ENCODE measurements at regions not wholly inside any gene's neighbourhood (a gene's known extent, or its start where the extent isn't known, plus 50 kb on each side); places are given as distances from the start of the nearest gene placed in this dataset.

GRCh38 chr6:167676000-167676665 lies 150.6 kb upstream of the AFDN start:
- no peak overlapping the region for H3K4me3 ChIP-seq (ENCODE audit: low read depth, low read length)
- H3K27ac ChIP-seq (ENCODE audit: extremely low read depth, low read depth, low read length): no peak overlapping the region
- H3K9me3 ChIP-seq (ENCODE audit: control insufficient read depth, insufficient read depth, low read depth, low read length): no peaks in the 10 kb centered on the region
- POLR2A ChIA-PET: no interaction called here
- H3K36me3 ChIP-seq (ENCODE audit: control insufficient read depth in 2 of 2, insufficient read depth in 1 of 2, low read length in 2 of 2): no peaks in the 10 kb centered on the region
- 0 out of 2 replicates have a peak, but pooled peaks cover 3% of the 10 kb centered on the region for H3K4me1 ChIP-seq (ENCODE audit: control insufficient read depth, insufficient read depth, low read length)
- no peak for TF ChIP-seq HOXA7 (CRISPR knock-in tag; IDR thresholded peaks at IDR 0.05; ENCODE audit: borderline replicate concordance)
- no peak for TF ChIP-seq ZNF274 (IDR thresholded peaks at IDR 0.05; ENCODE audit: low read length)
- TF ChIP-seq ZNF274 (tag by site-specific recombination; IDR thresholded peaks at IDR 0.05; ENCODE audit: borderline replicate concordance): no peak
- TF ChIP-seq GFI1B (tag by site-specific recombination; IDR thresholded peaks at IDR 0.05): no peak
- CTCF ChIA-PET: no interaction called here

GRCh38 chr6:167676666-167677421 lies 149.9 kb upstream of the AFDN start:
- 0 out of 2 replicates have a peak, but pooled peaks cover 3% of the 10 kb centered on the region for H3K4me1 ChIP-seq (ENCODE audit: control insufficient read depth, insufficient read depth, low read length)
- CTCF ChIA-PET: interaction anchor here (0.7 kb wide), 2 partner anchors 14 to 30 kb away, joined by 3 to 5 read pairs; no protein-coding TSS in a partner anchor
- H3K4me3 ChIP-seq (ENCODE audit: low read depth, low read length): no peak overlapping the region
- no peak overlapping the region for H3K27ac ChIP-seq (ENCODE audit: extremely low read depth, low read depth, low read length)
- H3K36me3 ChIP-seq (ENCODE audit: control insufficient read depth in 2 of 2, insufficient read depth in 1 of 2, low read length in 2 of 2): no peaks in the 10 kb centered on the region
- no peaks in the 10 kb centered on the region for H3K9me3 ChIP-seq (ENCODE audit: control insufficient read depth, insufficient read depth, low read depth, low read length)
- TF ChIP-seq ZFHX2 (tag by site-specific recombination; conservative IDR thresholded peaks at IDR 0.05): peak; percentile 31; the same call in 1 of the 2 replicates
- TF ChIP-seq ZNF121 (tag by site-specific recombination; IDR thresholded peaks at IDR 0.05): no peak
- no peak for TF ChIP-seq GLI4 (tag by site-specific recombination; IDR thresholded peaks at IDR 0.05)
- TF ChIP-seq KLF1 (tag by site-specific recombination; IDR thresholded peaks at IDR 0.05): 0 out of 2 replicates have a peak, but pooled peaks have one; percentile 50
- TF ChIP-seq EGR2 (tag by site-specific recombination; IDR thresholded peaks at IDR 0.05; ENCODE audit: low read depth): peak; percentile 47
- POLR2A ChIA-PET: no interaction called here

- TF ChIP-seq PBX3 (CRISPR knock-in tag; IDR thresholded peaks at IDR 0.05): no peak
- TF ChIP-seq ZBTB21 (tag by site-specific recombination; IDR thresholded peaks at IDR 0.05): no peak
- TF ChIP-seq ZNF138 (tag by site-specific recombination; IDR thresholded peaks at IDR 0.05; ENCODE audit: borderline replicate concordance): no peak
- TF ChIP-seq ZNF747 (tag by site-specific recombination; IDR thresholded peaks at IDR 0.05): no peak
- TF ChIP-seq MEIS1 (CRISPR knock-in tag; IDR thresholded peaks at IDR 0.05; ENCODE audit: borderline replicate concordance): no peak
- TF ChIP-seq ZNF112 (tag by site-specific recombination; IDR thresholded peaks at IDR 0.05): no peak
- TF ChIP-seq ZNF324 (tag by site-specific recombination; IDR thresholded peaks at IDR 0.05): no peak
- no peak for TF ChIP-seq ATF2 (tag by site-specific recombination; IDR thresholded peaks at IDR 0.05; ENCODE audit: low read depth)
- TF ChIP-seq REPIN1 (tag by site-specific recombination; IDR thresholded peaks at IDR 0.05; ENCODE audit: low read depth): no peak
- Histone ChIP-seq H3K27ac (ENCODE audit: extremely low read depth, low read depth, low read length) (no peak overlapping the region), H3K4me1 (ENCODE audit: control insufficient read depth, insufficient read depth, low read length) (0 out of 2 replicates have a peak, but pooled peaks cover 3% of the 10 kb centered on the region), H3K4me3 (ENCODE audit: low read depth, low read length) (no peak overlapping the region), H3K36me3 (ENCODE audit: control insufficient read depth in 2 of 2, insufficient read depth in 1 of 2, low read length in 2 of 2) (no peaks in the 10 kb centered on the region), H3K9me3 (ENCODE audit: control insufficient read depth, insufficient read depth, low read depth, low read length) (no peaks in the 10 kb centered on the region)
- POLR2A ChIA-PET: no interaction called here
- CTCF ChIA-PET: interaction anchor here (0.7 kb wide), 2 partner anchors 14 to 29 kb away, joined by 3 to 5 read pairs; no protein-coding TSS in a partner anchor
These were observed 149.3 kb upstream of the AFDN start for GRCh38 chr6:167677422-167677789.
